ENCODE measurements at regions not wholly inside any gene's neighbourhood (a gene's known extent, or its start where the extent isn't known, plus 50 kb on each side); places are given as distances from the start of the nearest gene placed in this dataset.

DNA sequence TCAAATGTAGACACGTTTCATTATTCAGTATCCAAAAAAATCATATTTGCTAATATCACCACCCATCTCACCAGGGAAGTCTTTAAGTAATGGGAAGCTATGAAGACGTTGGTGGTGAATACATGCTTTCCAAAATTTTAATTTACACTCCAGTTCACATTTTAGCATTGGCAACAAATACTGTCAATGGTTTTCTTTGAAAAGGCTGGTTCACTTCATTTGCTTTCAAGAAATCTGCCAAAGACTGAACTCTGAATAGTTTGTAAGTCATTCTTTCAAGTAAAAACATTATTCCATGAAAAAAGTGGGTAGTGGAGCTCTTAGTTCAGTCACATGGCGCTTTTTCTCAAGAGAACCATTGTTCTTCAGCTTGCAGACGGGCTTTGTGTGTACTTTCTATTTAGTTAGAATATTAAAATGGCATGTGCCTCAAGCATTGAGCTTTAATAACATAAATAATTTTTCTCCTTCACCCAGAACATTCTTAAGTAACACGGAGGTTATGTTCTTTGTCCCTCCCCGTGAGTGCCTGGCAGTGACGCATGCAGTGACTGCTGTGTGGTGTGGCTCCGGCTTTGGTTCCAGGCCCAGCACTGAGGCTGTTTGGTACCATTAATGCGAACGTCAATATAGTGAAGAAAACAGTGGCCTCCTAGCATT, 300.0 kb upstream of the HDAC4 start:
- DNase-seq = no peak

DNA sequence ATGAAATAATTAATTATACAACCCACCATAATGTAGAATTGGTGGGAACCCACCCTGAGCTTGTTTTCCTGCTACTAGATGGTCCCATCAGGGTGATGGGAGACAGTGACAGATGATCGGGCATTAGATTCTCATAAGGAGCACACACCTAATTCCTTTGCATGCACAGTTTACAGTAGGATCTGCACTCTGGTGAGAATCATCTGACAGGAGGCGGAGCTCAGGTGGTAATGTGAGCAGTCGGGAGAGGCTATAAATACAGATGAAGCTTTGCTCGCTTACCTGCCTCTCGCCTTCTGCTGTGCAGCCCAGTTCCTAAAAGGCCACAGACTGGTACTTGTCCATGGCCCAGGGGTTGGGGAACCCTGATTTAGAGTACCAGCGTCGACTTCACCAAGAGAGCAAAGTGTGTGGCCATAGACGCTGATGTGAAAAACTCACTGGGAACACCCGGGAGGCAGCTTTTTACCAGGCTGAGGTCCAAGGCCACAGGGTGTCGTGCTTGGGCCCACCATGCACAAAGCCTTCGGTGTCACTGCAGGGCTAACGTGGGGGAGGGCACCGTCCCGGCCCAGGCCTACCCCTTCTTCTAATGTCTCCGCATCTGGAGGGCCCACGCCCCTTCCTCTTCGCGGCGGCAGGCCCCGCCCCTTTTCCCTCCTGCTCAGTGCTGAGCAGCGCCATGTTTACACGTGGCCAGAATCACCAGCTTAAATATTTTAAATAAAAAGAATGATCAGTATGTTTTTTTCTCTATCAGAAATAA, 296.8 kb upstream of the HDAC4 start:
- DNase-seq = no peak

DNA sequence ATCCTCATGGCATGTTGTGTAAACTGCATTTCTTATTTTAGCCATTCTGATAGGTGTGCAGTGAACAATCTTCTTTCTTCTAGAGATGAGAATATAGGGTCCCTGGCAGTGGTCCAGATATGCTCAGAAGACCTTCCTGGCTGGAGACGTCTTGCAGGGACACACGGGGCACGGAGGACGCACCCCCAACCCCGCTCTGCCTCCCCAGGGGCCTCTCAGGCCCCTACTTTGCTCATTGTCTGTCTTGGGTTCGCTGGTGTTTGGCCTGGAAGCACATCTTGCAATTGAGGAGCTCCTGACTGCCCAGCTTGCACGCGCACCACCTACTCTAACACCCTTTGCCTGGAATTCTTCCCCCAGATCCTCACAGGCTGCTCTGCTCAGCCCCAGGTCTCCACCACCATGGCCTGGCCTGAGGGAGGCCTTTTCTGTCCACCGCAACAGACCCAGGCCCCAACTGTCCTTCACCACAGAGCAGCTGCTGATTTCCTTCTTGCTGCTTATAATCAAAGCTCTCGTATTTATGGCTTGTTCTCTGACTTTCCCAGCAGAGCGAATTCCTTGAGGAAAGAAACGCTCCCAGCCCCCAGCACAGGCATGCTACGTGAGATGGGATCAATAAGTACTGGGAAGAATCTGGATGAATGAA, 295.9 kb upstream of the HDAC4 start:
- no peak for DNase-seq

DNA sequence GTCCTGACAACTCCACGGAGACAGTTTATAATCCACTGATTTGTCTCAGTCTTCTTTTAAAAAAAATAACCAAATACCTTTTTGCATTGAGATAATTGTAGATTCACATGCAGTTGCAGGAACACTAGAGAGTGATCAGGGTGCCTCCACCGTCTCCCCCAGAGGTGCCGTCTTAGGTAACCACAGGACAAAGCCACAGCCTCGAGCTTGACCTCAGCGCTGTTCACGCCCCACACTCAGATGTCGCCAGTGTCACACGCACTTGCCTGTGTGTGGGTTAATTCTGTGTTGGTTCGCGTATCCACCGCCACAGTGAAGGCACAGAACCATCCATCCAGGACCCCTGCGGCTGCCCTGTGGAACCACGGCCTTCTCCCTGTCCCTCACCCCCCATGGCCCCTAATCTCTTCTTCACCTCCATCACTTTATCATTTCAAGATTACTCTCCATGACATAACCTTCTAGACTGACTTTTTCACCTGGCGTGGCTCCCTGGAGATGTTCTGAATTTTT, 295.0 kb upstream of the HDAC4 start:
- DNase-seq = no peak

DNA sequence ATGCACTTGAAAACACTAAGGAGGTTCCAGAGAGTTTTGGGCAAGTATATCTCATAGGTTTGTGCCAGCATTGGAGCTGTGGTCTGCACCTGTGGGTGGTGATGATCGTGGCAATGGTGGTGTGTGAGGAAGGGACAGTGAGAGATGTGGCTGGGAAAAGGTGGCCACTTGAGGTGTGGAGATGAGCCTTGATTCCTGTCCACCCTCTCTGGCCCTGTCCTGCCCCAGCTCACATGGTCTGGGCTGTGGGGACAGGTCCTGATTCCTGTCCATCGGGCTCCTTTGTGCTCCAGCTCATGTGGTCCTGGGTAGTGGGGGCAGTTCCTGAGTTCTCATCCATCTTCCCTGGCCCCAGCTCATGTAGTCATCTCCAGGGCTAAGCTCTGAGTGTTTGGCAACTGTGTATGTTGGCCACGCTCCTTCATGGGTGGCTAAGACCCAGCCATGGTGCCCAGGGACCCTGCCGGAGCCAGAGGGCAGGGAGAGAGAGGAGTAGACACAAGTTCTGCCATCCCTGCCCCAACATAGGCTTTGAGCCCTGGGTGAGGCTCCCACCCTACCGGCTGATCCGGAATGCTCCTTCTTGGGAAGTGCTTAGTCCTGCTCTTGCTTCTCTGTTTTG, 294.4 kb upstream of the HDAC4 start:
- DNase-seq = no peak

DNA sequence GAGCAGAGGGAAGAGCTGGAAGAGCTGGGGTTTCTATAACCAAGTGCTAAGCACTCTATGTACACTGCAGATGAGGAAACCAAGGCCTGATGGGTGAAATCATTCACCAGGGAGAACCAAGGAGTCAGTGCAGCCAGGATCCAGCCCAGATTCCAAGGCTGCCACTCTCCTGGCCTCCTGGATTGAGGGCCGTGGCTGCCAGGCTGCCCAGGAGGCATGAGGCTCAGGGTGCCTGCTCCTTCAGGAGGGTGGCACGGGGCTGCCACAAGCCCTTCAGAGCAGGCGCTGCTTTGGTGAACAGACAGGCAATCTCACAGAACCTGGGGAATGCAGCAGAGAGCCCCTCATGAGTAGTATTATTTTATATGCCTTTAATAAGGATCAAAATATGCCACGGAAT, 293.7 kb upstream of the HDAC4 start:
- DNase-seq = no peak

DNA sequence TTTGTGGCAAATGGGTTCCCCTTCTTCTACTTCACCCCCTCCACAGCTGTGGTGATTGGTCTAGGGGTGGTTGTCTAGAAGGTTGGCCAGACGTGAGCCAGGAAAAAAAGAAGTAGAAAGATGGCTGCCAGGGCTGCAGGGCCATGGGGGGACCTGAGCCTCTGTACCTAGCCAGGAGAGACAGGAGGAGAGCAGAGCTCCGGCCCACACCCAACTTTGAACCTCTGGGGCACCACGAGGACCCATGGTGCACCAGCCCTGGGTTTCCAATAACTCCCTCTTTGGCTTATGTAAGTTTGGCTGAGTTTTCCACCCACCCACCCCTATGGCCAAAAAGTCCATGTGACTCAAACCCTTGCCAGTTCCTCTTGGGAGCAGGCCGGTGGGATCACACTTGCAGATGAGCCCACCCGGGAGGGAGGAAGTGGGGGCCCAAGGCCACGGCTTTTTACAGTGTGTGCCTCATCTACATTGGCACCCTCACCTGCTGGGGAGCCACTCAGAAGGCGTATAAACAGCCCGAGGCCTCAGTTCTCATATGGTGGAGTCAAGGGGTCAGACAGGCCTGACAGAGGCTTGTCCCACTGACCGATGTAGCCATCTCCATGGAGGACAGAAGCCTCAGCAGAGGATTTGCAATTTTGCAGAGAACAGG, 293.1 kb upstream of the HDAC4 start:
- no peak for DNase-seq

DNA sequence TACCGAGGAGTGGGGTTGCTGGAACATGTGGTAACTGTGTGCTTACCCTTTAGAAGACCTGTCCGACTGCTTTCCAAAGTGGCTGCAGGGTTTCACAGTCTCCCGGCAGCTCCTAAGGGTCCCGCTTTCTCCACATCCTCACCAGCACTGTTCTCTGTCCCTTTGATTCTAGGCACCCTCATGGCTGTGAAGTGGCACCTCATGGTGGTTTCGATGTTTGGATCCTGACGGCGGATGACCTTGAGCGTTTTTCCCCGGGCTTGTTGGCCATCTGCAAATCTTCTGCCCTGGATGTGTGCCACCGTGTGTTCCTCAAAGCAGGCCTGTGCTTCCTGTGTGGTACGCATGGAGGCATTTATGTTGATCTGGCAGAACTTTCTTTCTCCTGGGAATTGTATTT, 292.5 kb upstream of the HDAC4 start:
- DNase-seq = no peak

DNA sequence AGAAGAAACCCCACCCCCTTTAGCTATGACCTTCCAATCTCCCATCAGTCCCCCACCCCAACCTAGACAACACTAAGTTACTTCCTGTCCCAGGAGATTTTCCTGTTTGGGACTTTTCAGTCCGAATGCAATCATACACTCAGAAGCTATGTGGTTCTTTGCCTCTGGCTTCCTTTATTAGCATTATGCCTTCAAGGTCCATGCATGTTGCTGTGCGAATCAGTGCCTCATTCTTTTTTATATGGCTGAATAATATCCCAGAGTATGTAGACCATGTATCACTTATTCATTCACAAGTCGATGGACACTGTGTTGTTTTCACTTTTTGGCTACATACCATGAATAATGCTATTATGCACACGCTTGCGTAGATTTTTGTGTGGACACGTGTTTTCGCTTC, 292.1 kb upstream of the HDAC4 start:
- no peak for DNase-seq

GRCh38 chr2:239692362-239692851, 291.6 kb upstream of the HDAC4 start:
- no peak for DNase-seq

GRCh38 chr2:239691720-239692119, 290.9 kb upstream of the HDAC4 start:
- DNase-seq = no peak

- DNase-seq = no peak
These were observed 290.1 kb upstream of the HDAC4 start for GRCh38 chr2:239690651-239691631.

GRCh38 chr2:239689985-239690384, 289.2 kb upstream of the HDAC4 start:
- DNase-seq = no peak

- no peak for DNase-seq
These were observed 288.6 kb upstream of the HDAC4 start for GRCh38 chr2:239689410-239689809.

- DNase-seq = no peak
These were observed 288.0 kb upstream of the HDAC4 start for GRCh38 chr2:239688840-239689239.

DNA sequence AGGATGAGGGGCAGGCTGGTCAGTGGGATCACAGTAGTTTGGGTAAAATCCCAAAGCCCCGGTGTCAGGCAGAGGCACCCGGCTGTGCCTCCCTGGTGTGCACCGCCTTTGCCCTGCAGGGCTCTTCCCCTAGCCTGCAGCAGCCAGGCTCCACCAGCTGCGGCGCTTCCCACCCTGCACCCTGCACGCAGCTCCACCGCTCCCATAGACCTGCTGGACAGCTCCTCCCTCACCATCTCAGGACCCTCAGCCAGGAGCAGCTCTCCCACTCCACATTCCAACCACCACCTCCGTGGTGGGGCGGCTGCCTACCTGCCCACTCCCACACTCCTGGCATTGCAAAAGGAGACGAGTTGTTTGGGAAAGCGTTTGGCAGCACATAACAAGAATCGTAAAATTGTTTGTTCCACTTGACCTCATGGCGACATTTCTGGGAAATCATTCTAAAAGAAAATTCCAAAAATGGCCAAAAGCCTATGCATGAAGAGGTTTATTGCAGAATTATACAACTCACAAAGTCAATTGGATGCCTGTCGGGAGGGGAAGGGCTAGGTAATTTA, 287.4 kb upstream of the HDAC4 start:
- no peak for DNase-seq

DNA sequence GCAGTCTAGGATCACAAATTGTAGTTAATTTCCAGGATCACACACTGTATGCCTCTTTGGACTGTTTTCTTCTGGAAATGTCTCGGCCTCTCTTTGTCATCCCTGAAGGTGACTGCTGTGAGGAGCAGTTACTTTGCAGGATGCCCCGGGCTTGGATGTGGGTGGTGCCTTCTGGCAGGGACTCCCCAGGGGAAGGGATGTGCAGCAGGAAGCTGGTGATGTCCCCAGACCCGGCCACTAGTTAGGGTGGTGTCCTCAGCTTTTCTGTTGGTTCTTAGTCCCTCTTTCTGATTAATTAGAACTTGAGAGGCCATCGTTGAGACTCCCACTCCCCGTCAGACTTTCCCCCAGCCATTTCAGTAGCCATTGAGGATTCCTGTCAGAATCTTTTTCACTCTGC, 286.6 kb upstream of the HDAC4 start:
- no peak for DNase-seq

GRCh38 chr2:239685965-239686364, 285.1 kb upstream of the HDAC4 start:
- no peak for DNase-seq

DNA sequence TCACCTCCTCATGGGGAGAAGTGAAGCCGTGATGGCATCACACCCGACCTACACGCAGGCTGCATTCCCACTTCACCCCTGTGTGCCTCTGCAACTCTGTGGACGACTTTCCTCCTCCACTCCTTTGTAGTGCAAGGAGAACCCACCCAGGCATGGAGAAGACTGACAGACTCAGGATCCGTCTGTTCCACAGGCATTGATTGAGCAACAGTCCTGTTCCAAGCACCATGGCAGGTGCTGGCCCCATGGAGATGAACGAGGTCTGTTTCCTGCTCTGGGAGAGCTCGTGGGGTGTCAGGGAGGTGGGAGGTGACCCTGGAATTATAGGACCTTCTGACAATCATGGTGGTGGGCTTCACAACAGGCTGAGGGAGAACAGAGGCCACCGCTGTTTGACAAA, 284.7 kb upstream of the HDAC4 start:
- DNase-seq = no peak

- DNase-seq = no peak
These were observed 284.2 kb upstream of the HDAC4 start for GRCh38 chr2:239684996-239685395.

DNA sequence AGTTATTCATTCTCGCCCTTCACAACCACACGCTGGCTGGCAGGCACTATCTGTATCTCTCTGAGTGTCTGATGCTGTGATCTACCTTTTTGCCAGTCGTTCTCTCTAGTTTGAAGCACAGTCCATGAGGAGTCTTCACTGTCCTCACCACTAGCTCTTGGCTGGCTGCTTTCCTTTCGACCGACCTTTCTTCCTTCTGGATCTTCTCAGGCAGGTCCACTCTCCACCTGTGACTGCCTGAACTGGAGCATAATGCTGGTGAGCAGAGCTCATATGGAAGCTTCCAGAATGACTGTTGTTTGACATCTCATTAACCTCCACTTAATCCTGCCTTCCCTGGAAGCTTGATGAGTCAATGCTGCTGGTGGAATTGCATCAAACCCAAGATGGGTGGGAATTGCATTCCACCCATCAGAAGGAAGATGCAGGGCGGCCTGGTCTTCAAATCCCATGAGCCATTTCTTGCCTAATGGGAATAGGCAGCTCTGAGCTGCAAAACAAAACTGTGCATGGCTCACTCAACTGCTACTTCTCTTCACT, 283.5 kb upstream of the HDAC4 start:
- no peak for DNase-seq
